Gastrocnemius medialis (tissue), 4 donors: ENCODE measurements at regions not wholly inside any gene's neighbourhood (a gene's known extent, or its start where the extent isn't known, plus 50 kb on each side); places are given as distances from the start of the nearest gene placed in this dataset.

Source experiments
- CTCF ChIP-seq, 5 experiments: fragments of 450-650 bp in 3 of 5; fragments of 200-600 bp in 2 of 5; sonication (generic) in 2 of 5; IDR thresholded peaks in 4 of 5; conservative IDR thresholded peaks in 1 of 5; 1 replicate in 4 of 5; 2 replicates in 1 of 5; pipeline ENCODE4 v1.5.1; 2016 to 2019; ENCODE audit warnings: antibody characterized with exemption in 5 of 5, mild to moderate bottlenecking in 3 of 5, moderate library complexity in 3 of 5
- POLR2A ChIP-seq, 2 donors: fragments of 450-650 bp; IDR thresholded peaks; one replicate each; pipeline ENCODE4 v1.6.1; 2017; ENCODE audit warnings: antibody characterized with exemption in 2 of 2, mild to moderate bottlenecking in 2 of 2, moderate library complexity in 2 of 2

GRCh38 chr4:83172371-83172770, 57.8 kb upstream of the PLAC8 start:
- no peak for TF ChIP-seq POLR2A (IDR thresholded peaks at IDR 0.05)
- no peak for TF ChIP-seq CTCF (IDR thresholded peaks at IDR 0.05 in 4 of 5, conservative IDR thresholded peaks at IDR 0.05 in 1 of 5)
